ENCODE measurements at regions not wholly inside any gene's neighbourhood (a gene's known extent, or its start where the extent isn't known, plus 50 kb on each side); places are given as distances from the start of the nearest gene placed in this dataset.

- no peak for DNase-seq (ENCODE audit: extremely low spot score)
- 69% methylated on average over 13 of the region's 13 CpGs for WGBS
- no peak overlapping the region for H3K4me3 ChIP-seq (ENCODE audit: low read depth, low read length)
- H3K27ac ChIP-seq (ENCODE audit: low read depth), result no peak overlapping the region
- H3K36me3 ChIP-seq (ENCODE audit: insufficient read depth), result no peaks in the 10 kb centered on the region
- no peaks in the 10 kb centered on the region for H3K4me1 ChIP-seq (ENCODE audit: insufficient read depth)
Measured at GRCh38 chr9:87338088-87338989, 159.3 kb upstream of the DAPK1 start.

DNA sequence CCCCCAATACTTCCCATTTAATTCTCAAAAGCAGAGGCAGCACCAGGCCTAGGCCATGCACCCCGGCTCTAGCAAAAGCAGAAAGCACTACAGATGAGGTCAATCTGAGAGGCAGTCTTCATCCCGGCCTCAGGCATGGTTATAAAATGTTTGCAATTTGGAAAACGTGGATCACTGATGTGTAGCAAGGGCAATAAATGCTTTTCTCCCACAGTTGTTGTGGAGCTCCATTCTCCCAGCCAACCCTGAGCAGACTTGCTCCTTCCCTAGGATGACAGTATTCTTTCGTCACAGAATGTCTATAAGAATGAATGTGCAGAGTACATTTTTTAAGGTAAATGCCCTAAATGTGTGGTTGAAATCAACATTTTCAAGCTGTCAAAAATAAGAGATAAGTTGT, 157.3 kb upstream of the DAPK1 start:
- Histone ChIP-seq H3K4me3 (ENCODE audit: low read depth, low read length) (no peak overlapping the region), H3K27ac (ENCODE audit: low read depth) (no peak overlapping the region), H3K4me1 (ENCODE audit: insufficient read depth) (no peaks in the 10 kb centered on the region), H3K36me3 (ENCODE audit: insufficient read depth) (no peaks in the 10 kb centered on the region)
- 81% methylated on average over 4 of the region's 4 CpGs for WGBS
- no peak for DNase-seq (ENCODE audit: extremely low spot score)

DNA sequence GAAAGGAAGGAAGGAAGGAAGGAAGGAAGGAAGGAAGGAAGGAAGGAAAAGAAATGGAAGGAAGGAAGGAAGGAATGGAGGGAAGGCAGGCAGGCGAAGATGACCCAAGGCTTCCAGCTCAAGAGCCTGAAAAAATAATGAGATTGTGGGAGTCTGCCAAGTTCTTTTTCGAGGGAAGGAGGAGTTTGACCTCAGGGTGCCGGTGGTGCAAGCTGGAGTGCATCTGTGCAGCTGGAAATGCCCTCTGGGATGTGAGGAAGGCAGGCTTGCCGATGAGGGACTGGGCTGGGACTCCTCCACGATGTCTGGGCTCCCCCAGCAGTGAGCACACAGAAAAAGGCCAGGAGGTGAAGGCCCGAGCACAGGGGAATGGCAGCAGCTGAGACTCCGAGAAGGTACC, 154.9 kb upstream of the DAPK1 start:
- 38% methylated on average over 7 of the region's 7 CpGs for WGBS
- H3K4me3 ChIP-seq (ENCODE audit: low read depth, low read length), result no peak overlapping the region
- DNase-seq (ENCODE audit: extremely low spot score), result no peak
- H3K4me1 ChIP-seq (ENCODE audit: insufficient read depth), result no peaks in the 10 kb centered on the region
- no peak overlapping the region for H3K27ac ChIP-seq (ENCODE audit: low read depth)
- no peaks in the 10 kb centered on the region for H3K36me3 ChIP-seq (ENCODE audit: insufficient read depth)

DNA sequence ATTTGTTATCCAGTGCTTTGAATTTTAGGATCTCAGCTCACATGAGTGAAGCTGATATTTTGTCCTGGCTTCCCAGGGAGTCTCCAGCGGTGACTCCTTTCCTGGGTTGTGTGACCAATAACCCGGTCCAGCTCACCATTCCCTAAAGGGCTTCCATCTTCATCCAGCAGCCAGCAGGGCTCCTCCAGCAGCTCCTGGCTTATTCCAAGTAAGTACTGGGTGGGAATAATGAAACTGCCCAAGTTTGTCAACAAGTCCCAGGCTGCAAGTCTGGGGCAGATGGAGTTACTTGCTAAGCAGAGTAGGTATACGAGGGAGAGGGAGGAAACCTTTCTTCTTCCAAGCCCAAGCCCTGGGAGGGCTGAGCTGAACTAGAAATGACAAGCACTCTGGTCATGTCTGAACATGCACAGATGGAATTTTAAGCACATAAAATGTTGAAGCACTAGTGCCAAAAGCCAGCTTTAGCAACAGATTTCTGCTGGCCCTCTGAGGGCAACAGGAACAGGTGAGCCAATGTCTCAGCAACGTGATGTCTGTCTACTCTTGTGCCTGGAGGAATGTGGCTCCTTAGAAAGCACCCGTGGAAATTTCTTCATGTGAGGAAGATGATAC, 153.7 kb upstream of the DAPK1 start:
- Histone ChIP-seq H3K27ac (ENCODE audit: low read depth) (no peak overlapping the region), H3K4me3 (ENCODE audit: low read depth, low read length) (no peak overlapping the region), H3K4me1 (ENCODE audit: insufficient read depth) (no peaks in the 10 kb centered on the region), H3K36me3 (ENCODE audit: insufficient read depth) (no peaks in the 10 kb centered on the region)
- WGBS, result 76% methylated on average over 5 of the region's 5 CpGs
- peak; percentile 32 for DNase-seq (ENCODE audit: extremely low spot score)

DNA sequence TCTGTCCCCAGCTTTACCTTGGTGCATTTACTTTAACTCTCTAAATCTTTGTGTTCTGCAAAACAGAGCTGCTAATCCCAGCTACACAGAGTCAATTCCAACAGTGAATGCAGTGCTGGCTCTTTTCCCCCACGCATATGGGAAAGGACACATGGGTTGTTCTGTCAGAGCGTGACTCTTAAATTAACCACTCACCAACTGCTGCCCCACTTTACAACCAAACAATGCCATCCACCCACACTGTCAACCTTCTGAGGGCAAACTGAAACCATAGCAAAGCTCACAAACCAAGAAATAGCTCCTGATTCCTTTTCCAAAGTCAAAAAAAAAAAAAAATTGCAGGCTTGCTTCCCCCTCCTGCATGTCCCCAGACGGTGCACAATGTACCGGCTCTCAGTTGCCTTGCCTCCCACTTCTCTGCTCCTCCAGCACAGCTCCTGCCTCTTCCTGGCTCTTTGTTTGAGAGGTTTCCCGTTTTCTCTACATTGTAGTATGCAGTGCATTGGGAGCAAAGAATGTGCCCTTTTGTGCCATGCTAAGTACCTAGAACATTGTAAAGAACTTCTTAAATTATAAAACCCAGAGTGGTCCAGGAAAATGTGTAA, 151.5 kb upstream of the DAPK1 start:
- no peak for DNase-seq (ENCODE audit: extremely low spot score)
- Histone ChIP-seq H3K27ac (ENCODE audit: low read depth) (no peak overlapping the region), H3K36me3 (ENCODE audit: insufficient read depth) (no peaks in the 10 kb centered on the region), H3K4me1 (ENCODE audit: insufficient read depth) (no peaks in the 10 kb centered on the region), H3K4me3 (ENCODE audit: low read depth, low read length) (no peak overlapping the region)
- 59% methylated on average over 5 of the region's 5 CpGs for WGBS

DNA sequence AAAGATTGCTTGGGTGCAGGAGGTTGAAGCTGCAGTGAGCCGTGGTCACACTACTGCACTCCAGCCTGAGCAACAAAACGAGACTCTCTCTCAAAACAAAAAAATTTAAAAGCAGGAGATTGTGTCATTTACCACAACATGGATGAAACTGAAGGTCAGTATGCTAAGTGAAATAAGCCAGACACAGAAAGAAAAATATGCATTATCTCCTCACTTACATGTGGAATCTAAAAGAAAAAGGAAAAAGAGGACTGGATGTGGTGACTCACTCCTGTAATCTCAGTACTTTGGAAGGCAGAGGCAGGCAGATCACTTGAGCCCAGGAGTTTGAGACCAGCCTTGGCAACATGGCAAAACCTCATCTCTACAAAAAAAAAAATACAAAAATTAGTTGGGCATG, 146.8 kb upstream of the DAPK1 start:
- no peak for DNase-seq (ENCODE audit: extremely low spot score)
- 60% methylated on average over 2 of the region's 2 CpGs for WGBS
- Histone ChIP-seq H3K4me3 (ENCODE audit: low read depth, low read length) (no peak overlapping the region), H3K4me1 (ENCODE audit: insufficient read depth) (no peaks in the 10 kb centered on the region), H3K36me3 (ENCODE audit: insufficient read depth) (no peaks in the 10 kb centered on the region), H3K27ac (ENCODE audit: low read depth) (no peak overlapping the region)

DNA sequence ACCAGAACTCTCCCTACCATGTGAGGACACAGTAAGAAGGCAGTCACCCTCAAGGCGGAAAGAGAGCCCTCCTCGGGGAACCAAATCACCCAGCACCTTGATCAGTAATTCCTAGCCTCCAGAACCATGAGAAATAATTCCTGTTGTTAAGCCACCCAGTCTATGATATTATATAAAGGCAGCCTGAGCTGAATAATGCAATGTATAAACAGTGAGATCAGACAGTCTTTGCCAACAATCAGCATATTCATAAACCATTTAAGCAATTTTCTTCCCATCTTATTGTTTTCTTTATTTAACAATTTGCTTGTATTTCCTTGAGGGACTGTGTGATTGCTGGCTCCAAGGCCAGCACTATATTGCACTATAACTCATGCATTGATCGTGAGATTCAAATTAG, 144.4 kb upstream of the DAPK1 start:
- H3K4me3 ChIP-seq (ENCODE audit: low read depth, low read length), result no peak overlapping the region
- 83% methylated on average over 3 of the region's 3 CpGs for WGBS
- H3K27ac ChIP-seq (ENCODE audit: low read depth), result no peak overlapping the region
- H3K36me3 ChIP-seq (ENCODE audit: insufficient read depth), result no peaks in the 10 kb centered on the region
- DNase-seq (ENCODE audit: extremely low spot score), result no peak
- H3K4me1 ChIP-seq (ENCODE audit: insufficient read depth), result no peaks in the 10 kb centered on the region

GRCh38 chr9:87354147-87354546, 143.5 kb upstream of the DAPK1 start:
- Histone ChIP-seq H3K36me3 (ENCODE audit: insufficient read depth) (no peaks in the 10 kb centered on the region), H3K4me3 (ENCODE audit: low read depth, low read length) (no peak overlapping the region)
- WGBS, result 66% methylated on average over 1 of the region's 1 CpG

GRCh38 chr9:87357600-87357999, 140.1 kb upstream of the DAPK1 start:
- Histone ChIP-seq H3K36me3 (ENCODE audit: insufficient read depth) (no peaks in the 10 kb centered on the region), H3K4me3 (ENCODE audit: low read depth, low read length) (no peak overlapping the region), H3K27ac (ENCODE audit: low read depth) (no peak overlapping the region), H3K4me1 (ENCODE audit: insufficient read depth) (no peaks in the 10 kb centered on the region)
- WGBS, result 98% methylated on average over 1 of the region's 1 CpG
- DNase-seq (ENCODE audit: extremely low spot score), result no peak

More at GRCh38 chr9:87354147-87354546, 143.5 kb upstream of the DAPK1 start:
- Histone ChIP-seq H3K4me1 (ENCODE audit: insufficient read depth) (no peaks in the 10 kb centered on the region), H3K27ac (ENCODE audit: low read depth) (no peak overlapping the region)
- no peak for DNase-seq (ENCODE audit: extremely low spot score)

DNA sequence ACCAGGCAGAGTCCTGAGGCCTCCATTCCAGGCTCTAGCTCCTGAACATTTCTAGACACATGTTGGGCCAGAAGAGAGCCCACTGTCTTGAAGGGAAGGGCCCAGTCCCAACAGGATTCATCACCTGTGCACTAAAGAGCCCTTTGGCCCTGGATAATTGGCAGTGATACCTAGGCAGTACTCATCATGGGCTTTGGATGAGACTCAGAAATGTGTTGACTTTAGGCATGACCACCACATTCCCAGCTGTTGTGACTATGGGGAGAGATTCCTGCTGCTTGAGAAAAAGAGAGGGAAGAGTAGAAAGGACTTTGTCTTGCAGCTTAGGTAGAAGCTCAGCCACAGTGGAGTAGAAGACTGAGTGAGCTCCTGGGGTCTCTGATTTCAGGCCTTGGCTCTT, 138.4 kb upstream of the DAPK1 start:
- Histone ChIP-seq H3K36me3 (ENCODE audit: insufficient read depth) (no peaks in the 10 kb centered on the region), H3K27ac (ENCODE audit: low read depth) (no peak overlapping the region), H3K4me3 (ENCODE audit: low read depth, low read length) (no peak overlapping the region), H3K4me1 (ENCODE audit: insufficient read depth) (no peaks in the 10 kb centered on the region)
- DNase-seq (ENCODE audit: extremely low spot score), result no peak

DNA sequence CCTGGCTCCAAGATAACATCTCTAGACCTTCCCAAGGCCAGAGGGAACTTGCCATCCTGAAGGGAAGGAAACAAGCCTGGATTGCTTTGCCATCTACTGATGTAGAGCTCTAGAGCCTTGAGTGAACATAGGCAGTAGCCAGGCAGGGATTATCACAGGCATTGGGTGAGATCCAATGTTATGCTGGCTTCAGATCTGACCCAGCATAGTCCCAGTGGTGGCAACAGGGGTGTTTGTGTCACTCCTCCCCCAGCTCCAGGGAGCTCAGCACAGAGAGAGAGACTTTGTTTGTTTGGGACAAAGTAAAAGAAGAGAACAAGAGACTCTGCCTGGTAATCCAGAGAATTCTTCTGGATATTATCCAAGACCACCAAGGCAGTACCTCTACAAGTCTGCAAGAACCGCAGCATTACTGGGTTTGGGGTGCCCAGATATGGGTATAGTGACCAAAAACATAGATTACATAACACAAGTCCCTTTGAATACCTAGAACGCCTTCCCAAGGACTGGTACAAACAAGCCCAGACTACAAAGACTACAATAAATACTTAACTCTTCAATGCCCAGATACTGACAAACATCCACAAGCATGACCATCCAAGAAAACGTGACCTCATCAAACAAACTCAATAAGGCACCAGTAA, 137.6 kb upstream of the DAPK1 start:
- Histone ChIP-seq H3K4me3 (ENCODE audit: low read depth, low read length) (no peak overlapping the region), H3K36me3 (ENCODE audit: insufficient read depth) (no peaks in the 10 kb centered on the region), H3K27ac (ENCODE audit: low read depth) (no peak overlapping the region), H3K4me1 (ENCODE audit: insufficient read depth) (no peaks in the 10 kb centered on the region)
- DNase-seq (ENCODE audit: extremely low spot score), result no peak
- 75% methylated on average over 3 of the region's 3 CpGs for WGBS

DNA sequence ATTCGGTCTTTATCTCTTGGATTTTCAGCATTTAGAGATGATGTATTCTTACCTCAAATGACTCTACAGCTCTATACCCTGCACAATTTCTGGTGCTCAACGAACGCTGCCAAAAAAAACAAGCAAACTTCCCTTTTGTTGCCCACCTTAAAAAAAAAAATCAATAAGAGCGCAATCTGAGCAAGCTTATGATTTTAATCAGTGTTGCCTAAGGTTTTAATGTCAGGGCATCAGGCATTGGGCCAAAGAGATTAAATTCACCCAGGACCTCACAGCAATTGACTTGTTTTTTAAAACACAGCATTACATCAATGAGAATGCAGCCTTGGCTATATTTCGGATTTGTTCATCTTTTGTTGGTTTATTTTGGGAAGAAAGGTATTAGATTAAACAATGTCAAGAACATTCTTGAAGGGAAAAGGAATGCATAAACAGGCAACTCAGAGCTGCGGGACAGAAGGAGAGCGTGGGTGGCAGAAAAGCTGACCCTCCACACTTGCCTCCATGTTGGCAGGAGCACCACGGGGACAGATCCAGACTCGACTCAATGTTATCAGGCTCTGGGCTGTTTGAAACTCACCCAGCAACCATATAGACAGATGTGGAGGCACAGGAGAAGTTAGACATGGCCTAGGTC, 127.5 kb upstream of the DAPK1 start:
- Histone ChIP-seq H3K36me3 (ENCODE audit: insufficient read depth) (no peaks in the 10 kb centered on the region), H3K4me1 (ENCODE audit: insufficient read depth) (no peaks in the 10 kb centered on the region), H3K4me3 (ENCODE audit: low read depth, low read length) (no peak overlapping the region), H3K27ac (ENCODE audit: low read depth) (no peak overlapping the region)
- 56% methylated on average over 9 of the region's 9 CpGs for WGBS
- no peak for DNase-seq (ENCODE audit: extremely low spot score)

DNA sequence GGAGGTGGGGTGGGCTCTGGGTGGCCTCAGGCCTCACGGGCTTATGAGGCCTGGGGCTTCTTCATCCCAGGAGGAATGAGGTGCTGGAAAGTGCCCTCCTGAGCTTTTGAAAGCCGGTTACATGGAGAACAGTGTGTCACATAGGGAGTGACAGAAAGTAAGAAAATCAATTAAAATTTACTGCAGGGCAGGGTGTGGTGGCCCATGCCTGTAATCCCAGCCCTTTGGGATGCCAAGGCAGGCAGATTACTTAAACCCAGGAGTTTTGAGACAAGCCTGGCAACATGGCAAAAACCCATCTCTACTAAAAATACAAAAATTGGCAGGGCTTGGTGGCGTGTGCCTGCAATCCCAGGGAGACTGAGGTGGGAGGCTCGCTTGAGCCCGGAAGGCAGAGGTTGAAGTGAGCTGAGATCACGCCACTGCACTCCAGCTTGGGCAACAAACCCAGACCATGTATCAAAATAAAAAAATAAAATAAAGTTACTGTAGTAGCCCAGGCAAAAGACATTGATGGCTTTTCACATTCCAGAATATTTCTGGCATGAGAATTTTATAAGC, 125.8 kb upstream of the DAPK1 start:
- H3K4me1 ChIP-seq (ENCODE audit: insufficient read depth), result no peaks in the 10 kb centered on the region
- H3K36me3 ChIP-seq (ENCODE audit: insufficient read depth), result no peaks in the 10 kb centered on the region
- H3K4me3 ChIP-seq (ENCODE audit: low read depth, low read length), result no peak overlapping the region
- WGBS, result 89% methylated on average over 6 of the region's 6 CpGs
- no peak overlapping the region for H3K27ac ChIP-seq (ENCODE audit: low read depth)
- no peak for DNase-seq (ENCODE audit: extremely low spot score)

Data from urinary bladder (tissue), 3 donors.